ENCODE measurements at regions not wholly inside any gene's neighbourhood (a gene's known extent, or its start where the extent isn't known, plus 50 kb on each side); places are given as distances from the start of the nearest gene placed in this dataset.

DNA sequence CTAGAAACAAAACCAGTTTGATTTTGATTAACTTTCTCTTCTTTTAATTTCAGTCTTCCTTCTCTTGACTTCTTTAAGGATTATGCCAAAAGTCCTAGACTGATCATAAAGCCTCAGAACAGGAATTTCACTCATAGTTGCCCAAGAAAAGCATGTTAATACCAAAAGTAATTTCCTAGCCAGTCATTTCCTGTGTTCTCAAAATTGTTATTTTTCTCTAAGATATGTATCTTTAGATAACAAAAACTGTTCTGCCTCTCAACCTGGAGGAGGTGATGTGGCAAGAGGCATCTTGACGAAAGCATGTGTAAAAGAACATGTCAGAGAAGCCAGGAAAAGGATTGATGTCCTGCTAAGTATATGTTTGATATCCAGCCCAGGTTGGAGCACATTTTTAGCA lies 78.0 kb upstream of the IPO9 start:
- TF ChIP-seq, protein P1, sequence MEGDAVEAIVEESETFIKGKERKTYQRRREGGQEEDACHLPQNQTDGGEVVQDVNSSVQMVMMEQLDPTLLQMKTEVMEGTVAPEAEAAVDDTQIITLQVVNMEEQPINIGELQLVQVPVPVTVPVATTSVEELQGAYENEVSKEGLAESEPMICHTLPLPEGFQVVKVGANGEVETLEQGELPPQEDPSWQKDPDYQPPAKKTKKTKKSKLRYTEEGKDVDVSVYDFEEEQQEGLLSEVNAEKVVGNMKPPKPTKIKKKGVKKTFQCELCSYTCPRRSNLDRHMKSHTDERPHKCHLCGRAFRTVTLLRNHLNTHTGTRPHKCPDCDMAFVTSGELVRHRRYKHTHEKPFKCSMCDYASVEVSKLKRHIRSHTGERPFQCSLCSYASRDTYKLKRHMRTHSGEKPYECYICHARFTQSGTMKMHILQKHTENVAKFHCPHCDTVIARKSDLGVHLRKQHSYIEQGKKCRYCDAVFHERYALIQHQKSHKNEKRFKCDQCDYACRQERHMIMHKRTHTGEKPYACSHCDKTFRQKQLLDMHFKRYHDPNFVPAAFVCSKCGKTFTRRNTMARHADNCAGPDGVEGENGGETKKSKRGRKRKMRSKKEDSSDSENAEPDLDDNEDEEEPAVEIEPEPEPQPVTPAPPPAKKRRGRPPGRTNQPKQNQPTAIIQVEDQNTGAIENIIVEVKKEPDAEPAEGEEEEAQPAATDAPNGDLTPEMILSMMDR (conservative IDR thresholded peaks at IDR 0.05; ENCODE audit: low read length) = no peak
- no peak for TF ChIP-seq EZH2phosphoT487 (IDR thresholded peaks at IDR 0.05; ENCODE audit: borderline replicate concordance, low read depth, low read length)

All from OCI-LY7 (cell line).